Liver (tissue), 3 donors: ENCODE measurements at regions not wholly inside any gene's neighbourhood (a gene's known extent, or its start where the extent isn't known, plus 50 kb on each side); places are given as distances from the start of the nearest gene placed in this dataset.

Experiments used
- GABPA ChIP-seq, 2 donors: IDR thresholded peaks in 1 of 2; conservative IDR thresholded peaks in 1 of 2; 2 replicates each; pipeline ENCODE4 v1.6.1; 2016; ENCODE audit warnings: antibody characterized with exemption in 2 of 2, mild to moderate bottlenecking in 1 of 2, moderate library complexity in 1 of 2
- TF ChIP-seq, protein P1 (sequence below): fragments of 150-350 bp; IDR thresholded peaks from 2 replicates; pipeline ENCODE4 v1.5.1; 2017; ENCODE audit warnings: improper control_type of control experiment, low read depth, low read length; ENCODE audit not compliant: missing input control
- donor health status: healthy.
- donor health status: healthy.

DNA sequence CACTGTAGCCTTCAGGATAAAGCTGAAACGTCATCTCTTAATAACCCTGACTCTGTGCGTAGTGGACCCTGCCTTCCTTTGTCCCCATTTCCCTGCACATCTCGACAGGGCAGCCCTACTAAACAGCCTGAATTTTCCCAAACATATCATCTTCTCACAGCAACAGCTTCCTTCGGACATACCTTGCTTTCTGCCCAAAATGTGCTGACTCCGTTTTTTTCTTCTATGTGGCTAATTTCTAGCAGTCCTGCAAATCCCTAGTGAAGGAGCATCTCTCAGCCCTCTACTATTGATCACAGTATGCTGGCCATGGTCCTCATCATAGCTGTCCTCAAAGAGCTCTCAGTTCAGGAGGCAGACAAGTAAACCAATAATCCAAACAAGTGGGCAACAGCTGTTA lies 53.1 kb upstream of the PCED1B start:
- TF ChIP-seq, protein P1, sequence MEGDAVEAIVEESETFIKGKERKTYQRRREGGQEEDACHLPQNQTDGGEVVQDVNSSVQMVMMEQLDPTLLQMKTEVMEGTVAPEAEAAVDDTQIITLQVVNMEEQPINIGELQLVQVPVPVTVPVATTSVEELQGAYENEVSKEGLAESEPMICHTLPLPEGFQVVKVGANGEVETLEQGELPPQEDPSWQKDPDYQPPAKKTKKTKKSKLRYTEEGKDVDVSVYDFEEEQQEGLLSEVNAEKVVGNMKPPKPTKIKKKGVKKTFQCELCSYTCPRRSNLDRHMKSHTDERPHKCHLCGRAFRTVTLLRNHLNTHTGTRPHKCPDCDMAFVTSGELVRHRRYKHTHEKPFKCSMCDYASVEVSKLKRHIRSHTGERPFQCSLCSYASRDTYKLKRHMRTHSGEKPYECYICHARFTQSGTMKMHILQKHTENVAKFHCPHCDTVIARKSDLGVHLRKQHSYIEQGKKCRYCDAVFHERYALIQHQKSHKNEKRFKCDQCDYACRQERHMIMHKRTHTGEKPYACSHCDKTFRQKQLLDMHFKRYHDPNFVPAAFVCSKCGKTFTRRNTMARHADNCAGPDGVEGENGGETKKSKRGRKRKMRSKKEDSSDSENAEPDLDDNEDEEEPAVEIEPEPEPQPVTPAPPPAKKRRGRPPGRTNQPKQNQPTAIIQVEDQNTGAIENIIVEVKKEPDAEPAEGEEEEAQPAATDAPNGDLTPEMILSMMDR, result no peak
- TF ChIP-seq GABPA (IDR thresholded peaks at IDR 0.05 in 1 of 2, conservative IDR thresholded peaks at IDR 0.05 in 1 of 2), result no peak
